HepG2 (cell line): ENCODE measurements at regions not wholly inside any gene's neighbourhood (a gene's known extent, or its start where the extent isn't known, plus 50 kb on each side); places are given as distances from the start of the nearest gene placed in this dataset.

Experiments
- BHLHE40 ChIP-seq: IDR thresholded peaks from 2 replicates; pipeline ENCODE4 v1.6.1; 2011; ENCODE audit warnings: low read length, improper control_type of control experiment
- CCDC6 ChIP-seq: sonication (generic); formaldehyde crosslinking; IDR thresholded peaks from 2 replicates; pipeline ENCODE4 v1.8.1; 2022; ENCODE audit warnings: mild to moderate bottlenecking, missing genetic modification reagents, moderate library complexity
- DNMT3B ChIP-seq: conservative IDR thresholded peaks from 2 replicates; pipeline ENCODE4 v1.6.1; 2016; ENCODE audit warnings: missing biosample characterization, control low read depth
- EEA1 ChIP-seq: sonication (generic); formaldehyde crosslinking; IDR thresholded peaks from 2 replicates; pipeline ENCODE4 v1.5.1; 2020; ENCODE audit warnings: mild to moderate bottlenecking, missing genetic modification reagents, borderline replicate concordance
- ELF4 ChIP-seq: sonication (generic); formaldehyde crosslinking; IDR thresholded peaks from 2 replicates; pipeline ENCODE4 v1.5.0; 2020; ENCODE audit warnings: missing genetic modification reagents, mild to moderate bottlenecking, moderate library complexity, borderline replicate concordance
- FOSL2 ChIP-seq: sonication (generic); formaldehyde crosslinking; IDR thresholded peaks from 2 replicates; pipeline ENCODE4 v1.4.0; 2020; ENCODE audit warnings: missing genetic modification reagents
- GTF3A ChIP-seq: sonication (generic); formaldehyde crosslinking; conservative IDR thresholded peaks from 2 replicates; pipeline ENCODE4 v1.4.0; 2020; ENCODE audit warnings: mild to moderate bottlenecking, missing genetic modification reagents
- HCFC1 ChIP-seq: fragments of 150-350 bp; IDR thresholded peaks from 2 replicates; pipeline ENCODE4 v1.6.1; 2014; ENCODE audit warnings: low read depth, low read length
- KAT7 ChIP-seq: IDR thresholded peaks from 2 replicates; pipeline ENCODE4 v1.6.1; 2018; ENCODE audit warnings: borderline replicate concordance, missing compliant biosample characterization
- MIXL1 ChIP-seq: IDR thresholded peaks from 2 replicates; pipeline ENCODE4 v1.6.1; 2016
- NFYB ChIP-seq: sonication (generic); formaldehyde crosslinking; IDR thresholded peaks from 2 replicates; pipeline ENCODE4 v1.4.0; 2020; ENCODE audit warnings: missing genetic modification reagents
- RARA ChIP-seq: IDR thresholded peaks from 2 replicates; pipeline ENCODE4 v1.6.1; 2016; ENCODE audit warnings: missing genetic modification reagents, missing compliant biosample characterization
- RBM39 ChIP-seq: fragments of 200-400 bp; formaldehyde crosslinking; IDR thresholded peaks from one replicate; pipeline ENCODE4 v1.6.1; 2018; ENCODE audit warnings: antibody characterized with exemption, mild to moderate bottlenecking, low read depth, low read length; ENCODE audit not compliant: poor library complexity, severe bottlenecking
- ZNF225 ChIP-seq: sonication (generic); formaldehyde crosslinking; IDR thresholded peaks from 2 replicates; pipeline ENCODE4 v1.4.0; 2020; ENCODE audit warnings: mild to moderate bottlenecking, missing genetic modification reagents
- ZNF383 ChIP-seq: sonication (generic); formaldehyde crosslinking; IDR thresholded peaks from 2 replicates; pipeline ENCODE4 v1.4.0; 2020; ENCODE audit warnings: missing genetic modification reagents, mild to moderate bottlenecking, borderline replicate concordance
- ZNF678 ChIP-seq: sonication (generic); formaldehyde crosslinking; IDR thresholded peaks from 2 replicates; pipeline ENCODE4 v1.4.0; 2020; ENCODE audit warnings: mild to moderate bottlenecking, missing genetic modification reagents
- ZNF792 ChIP-seq: IDR thresholded peaks from 2 replicates; pipeline ENCODE4 v1.6.1; 2016
- ZNF839 ChIP-seq: sonication (generic); formaldehyde crosslinking; IDR thresholded peaks from 2 replicates; pipeline ENCODE4 v1.4.0; 2020; ENCODE audit warnings: missing genetic modification reagents, mild to moderate bottlenecking, borderline replicate concordance
- TF ChIP-seq, protein P1 (sequence below): IDR thresholded peaks from 2 replicates; pipeline ENCODE4 v1.6.1; 2016; ENCODE audit warnings: low read depth
- TF ChIP-seq, protein P2 (sequence below): sonication (generic); formaldehyde crosslinking; conservative IDR thresholded peaks from 2 replicates; pipeline ENCODE4 v1.8.0; 2022; ENCODE audit warnings: missing genetic modification reagents
- TF ChIP-seq, protein P3 (sequence below): sonication (generic); formaldehyde crosslinking; IDR thresholded peaks from 2 replicates; pipeline ENCODE4 v1.9.0; 2021; ENCODE audit warnings: mild to moderate bottlenecking, missing genetic modification reagents

DNA sequence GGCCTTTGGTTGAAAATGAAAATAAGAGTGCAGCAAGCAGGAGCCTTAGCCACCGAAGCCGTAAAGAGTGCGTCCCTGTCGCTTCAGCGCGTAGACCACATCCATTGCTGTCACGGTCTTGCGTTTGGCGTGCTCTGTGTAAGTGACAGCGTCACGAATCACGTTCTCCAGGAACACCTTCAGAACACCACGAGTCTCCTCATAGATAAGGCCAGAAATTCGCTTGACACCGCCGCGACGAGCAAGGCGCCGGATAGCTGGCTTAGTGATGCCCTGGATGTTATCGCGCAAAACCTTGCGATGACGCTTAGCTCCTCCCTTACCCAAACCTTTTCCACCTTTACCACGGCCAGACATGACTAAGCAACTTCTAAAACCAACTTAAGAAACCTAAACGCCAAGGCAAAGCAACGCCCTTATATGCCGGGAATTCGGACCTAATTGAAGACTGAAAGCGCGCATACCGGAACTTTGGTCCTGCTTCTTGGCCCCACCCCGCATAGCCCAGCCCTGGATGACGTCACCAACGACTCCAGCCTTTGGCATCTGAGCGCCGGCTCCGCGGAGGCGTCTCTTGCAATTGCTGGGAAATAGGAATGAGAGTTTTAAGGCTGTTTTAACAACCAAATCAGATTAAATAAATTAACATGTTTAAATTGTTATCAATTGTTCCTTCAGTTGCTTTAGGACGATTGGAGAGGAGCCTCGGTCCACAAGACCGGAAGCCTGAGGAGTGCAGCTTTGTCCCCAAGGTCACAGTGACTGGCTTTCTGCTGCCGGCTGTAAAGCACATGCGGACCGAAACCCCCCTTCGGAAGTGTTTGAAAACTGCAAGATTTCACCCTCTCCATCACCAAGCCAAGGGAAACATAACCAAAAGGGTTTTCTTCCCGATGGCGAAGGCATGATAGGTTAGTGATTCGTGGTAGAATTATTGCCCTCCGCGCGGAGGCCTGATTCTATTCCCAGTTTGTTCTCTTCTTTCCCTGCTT is 79.6 kb upstream of the BTN3A2 start (continued):
- TF ChIP-seq ELF4 (CRISPR knock-in tag) (no peak), BHLHE40 (no peak), ZNF792 (CRISPR knock-in tag) (peak; percentile 66), ZNF225 (peak; percentile 24; the same call in 1 of the 2 replicates), NFYB (CRISPR knock-in tag) (peak; percentile 61), ZNF383 (CRISPR knock-in tag) (no peak), HCFC1 (0 out of 2 replicates have a peak, but pooled peaks have one; percentile 19), GTF3A (CRISPR knock-in tag) (no peak), ZNF678 (CRISPR knock-in tag) (no peak), FOSL2 (CRISPR knock-in tag) (peak; percentile 81), RBM39 (peak; percentile 54), MIXL1 (no peak; the same call in 1 of the 2 replicates), DNMT3B (CRISPR knock-in tag) (peak; percentile 87), EEA1 (CRISPR knock-in tag) (no peak), KAT7 (CRISPR knock-in tag) (no peak), CCDC6 (peak; percentile 91), RARA (CRISPR knock-in tag) (peak; percentile 25; the same call in 1 of the 2 replicates), ZNF839 (CRISPR knock-in tag) (no peak)
- TF ChIP-seq, protein P1, sequence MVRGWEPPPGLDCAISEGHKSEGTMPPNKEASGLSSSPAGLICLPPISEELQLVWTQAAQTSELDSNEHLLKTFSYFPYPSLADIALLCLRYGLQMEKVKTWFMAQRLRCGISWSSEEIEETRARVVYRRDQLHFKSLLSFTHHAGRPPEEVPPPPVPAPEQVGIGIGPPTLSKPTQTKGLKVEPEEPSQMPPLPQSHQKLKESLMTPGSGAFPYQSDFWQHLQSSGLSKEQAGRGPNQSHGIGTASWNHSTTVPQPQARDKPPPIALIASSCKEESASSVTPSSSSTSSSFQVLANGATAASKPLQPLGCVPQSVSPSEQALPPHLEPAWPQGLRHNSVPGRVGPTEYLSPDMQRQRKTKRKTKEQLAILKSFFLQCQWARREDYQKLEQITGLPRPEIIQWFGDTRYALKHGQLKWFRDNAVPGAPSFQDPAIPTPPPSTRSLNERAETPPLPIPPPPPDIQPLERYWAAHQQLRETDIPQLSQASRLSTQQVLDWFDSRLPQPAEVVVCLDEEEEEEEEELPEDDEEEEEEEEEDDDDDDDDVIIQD = no peak
- TF ChIP-seq, protein P2, sequence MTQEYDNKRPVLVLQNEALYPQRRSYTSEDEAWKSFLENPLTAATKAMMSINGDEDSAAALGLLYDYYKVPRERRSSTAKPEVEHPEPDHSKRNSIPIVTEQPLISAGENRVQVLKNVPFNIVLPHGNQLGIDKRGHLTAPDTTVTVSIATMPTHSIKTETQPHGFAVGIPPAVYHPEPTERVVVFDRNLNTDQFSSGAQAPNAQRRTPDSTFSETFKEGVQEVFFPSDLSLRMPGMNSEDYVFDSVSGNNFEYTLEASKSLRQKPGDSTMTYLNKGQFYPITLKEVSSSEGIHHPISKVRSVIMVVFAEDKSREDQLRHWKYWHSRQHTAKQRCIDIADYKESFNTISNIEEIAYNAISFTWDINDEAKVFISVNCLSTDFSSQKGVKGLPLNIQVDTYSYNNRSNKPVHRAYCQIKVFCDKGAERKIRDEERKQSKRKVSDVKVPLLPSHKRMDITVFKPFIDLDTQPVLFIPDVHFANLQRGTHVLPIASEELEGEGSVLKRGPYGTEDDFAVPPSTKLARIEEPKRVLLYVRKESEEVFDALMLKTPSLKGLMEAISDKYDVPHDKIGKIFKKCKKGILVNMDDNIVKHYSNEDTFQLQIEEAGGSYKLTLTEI (CRISPR knock-in tag) = no peak
- TF ChIP-seq, protein P3, sequence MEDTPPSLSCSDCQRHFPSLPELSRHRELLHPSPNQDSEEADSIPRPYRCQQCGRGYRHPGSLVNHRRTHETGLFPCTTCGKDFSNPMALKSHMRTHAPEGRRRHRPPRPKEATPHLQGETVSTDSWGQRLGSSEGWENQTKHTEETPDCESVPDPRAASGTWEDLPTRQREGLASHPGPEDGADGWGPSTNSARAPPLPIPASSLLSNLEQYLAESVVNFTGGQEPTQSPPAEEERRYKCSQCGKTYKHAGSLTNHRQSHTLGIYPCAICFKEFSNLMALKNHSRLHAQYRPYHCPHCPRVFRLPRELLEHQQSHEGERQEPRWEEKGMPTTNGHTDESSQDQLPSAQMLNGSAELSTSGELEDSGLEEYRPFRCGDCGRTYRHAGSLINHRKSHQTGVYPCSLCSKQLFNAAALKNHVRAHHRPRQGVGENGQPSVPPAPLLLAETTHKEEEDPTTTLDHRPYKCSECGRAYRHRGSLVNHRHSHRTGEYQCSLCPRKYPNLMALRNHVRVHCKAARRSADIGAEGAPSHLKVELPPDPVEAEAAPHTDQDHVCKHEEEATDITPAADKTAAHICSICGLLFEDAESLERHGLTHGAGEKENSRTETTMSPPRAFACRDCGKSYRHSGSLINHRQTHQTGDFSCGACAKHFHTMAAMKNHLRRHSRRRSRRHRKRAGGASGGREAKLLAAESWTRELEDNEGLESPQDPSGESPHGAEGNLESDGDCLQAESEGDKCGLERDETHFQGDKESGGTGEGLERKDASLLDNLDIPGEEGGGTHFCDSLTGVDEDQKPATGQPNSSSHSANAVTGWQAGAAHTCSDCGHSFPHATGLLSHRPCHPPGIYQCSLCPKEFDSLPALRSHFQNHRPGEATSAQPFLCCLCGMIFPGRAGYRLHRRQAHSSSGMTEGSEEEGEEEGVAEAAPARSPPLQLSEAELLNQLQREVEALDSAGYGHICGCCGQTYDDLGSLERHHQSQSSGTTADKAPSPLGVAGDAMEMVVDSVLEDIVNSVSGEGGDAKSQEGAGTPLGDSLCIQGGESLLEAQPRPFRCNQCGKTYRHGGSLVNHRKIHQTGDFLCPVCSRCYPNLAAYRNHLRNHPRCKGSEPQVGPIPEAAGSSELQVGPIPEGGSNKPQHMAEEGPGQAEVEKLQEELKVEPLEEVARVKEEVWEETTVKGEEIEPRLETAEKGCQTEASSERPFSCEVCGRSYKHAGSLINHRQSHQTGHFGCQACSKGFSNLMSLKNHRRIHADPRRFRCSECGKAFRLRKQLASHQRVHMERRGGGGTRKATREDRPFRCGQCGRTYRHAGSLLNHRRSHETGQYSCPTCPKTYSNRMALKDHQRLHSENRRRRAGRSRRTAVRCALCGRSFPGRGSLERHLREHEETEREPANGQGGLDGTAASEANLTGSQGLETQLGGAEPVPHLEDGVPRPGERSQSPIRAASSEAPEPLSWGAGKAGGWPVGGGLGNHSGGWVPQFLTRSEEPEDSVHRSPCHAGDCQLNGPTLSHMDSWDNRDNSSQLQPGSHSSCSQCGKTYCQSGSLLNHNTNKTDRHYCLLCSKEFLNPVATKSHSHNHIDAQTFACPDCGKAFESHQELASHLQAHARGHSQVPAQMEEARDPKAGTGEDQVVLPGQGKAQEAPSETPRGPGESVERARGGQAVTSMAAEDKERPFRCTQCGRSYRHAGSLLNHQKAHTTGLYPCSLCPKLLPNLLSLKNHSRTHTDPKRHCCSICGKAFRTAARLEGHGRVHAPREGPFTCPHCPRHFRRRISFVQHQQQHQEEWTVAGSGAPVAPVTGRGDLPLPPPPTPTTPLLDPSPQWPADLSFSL (CRISPR knock-in tag) = no peak
